ENCODE measurements at regions not wholly inside any gene's neighbourhood (a gene's known extent, or its start where the extent isn't known, plus 50 kb on each side); places are given as distances from the start of the nearest gene placed in this dataset.

GRCh38 chr7:119065966-119066365 is 841.5 kb downstream of the ANKRD7 start:
- ChIA-PET CTCF (no interaction called here), POLR2A (no interaction called here)
- H3K4me3 ChIP-seq: no peak overlapping the region
- no peak for TF ChIP-seq ELK1 (IDR thresholded peaks at IDR 0.05; ENCODE audit: low read depth, low read length)
- TF ChIP-seq KDM1A (IDR thresholded peaks at IDR 0.05; ENCODE audit: low read depth): no peak
- TF ChIP-seq, protein P1, sequence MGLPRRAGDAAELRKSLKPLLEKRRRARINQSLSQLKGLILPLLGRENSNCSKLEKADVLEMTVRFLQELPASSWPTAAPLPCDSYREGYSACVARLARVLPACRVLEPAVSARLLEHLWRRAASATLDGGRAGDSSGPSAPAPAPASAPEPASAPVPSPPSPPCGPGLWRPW (IDR thresholded peaks at IDR 0.05): no peak
- TF ChIP-seq, protein P2, sequence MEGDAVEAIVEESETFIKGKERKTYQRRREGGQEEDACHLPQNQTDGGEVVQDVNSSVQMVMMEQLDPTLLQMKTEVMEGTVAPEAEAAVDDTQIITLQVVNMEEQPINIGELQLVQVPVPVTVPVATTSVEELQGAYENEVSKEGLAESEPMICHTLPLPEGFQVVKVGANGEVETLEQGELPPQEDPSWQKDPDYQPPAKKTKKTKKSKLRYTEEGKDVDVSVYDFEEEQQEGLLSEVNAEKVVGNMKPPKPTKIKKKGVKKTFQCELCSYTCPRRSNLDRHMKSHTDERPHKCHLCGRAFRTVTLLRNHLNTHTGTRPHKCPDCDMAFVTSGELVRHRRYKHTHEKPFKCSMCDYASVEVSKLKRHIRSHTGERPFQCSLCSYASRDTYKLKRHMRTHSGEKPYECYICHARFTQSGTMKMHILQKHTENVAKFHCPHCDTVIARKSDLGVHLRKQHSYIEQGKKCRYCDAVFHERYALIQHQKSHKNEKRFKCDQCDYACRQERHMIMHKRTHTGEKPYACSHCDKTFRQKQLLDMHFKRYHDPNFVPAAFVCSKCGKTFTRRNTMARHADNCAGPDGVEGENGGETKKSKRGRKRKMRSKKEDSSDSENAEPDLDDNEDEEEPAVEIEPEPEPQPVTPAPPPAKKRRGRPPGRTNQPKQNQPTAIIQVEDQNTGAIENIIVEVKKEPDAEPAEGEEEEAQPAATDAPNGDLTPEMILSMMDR (IDR thresholded peaks at IDR 0.05): no peak
- H3K27ac ChIP-seq: no peak overlapping the region
- DNase-seq (ENCODE audit: low read depth in 1 of 2, low spot score in 1 of 2): no peak
- 42% methylated on average over 4 of the region's 4 CpGs for WGBS (ENCODE audit: missing lambda C conversion rate)
- no peak overlapping the region for H3K4me2 ChIP-seq
- no peaks in the 10 kb centered on the region for H3K9me3 ChIP-seq
- ATAC-seq: no peak
- no peaks in the 10 kb centered on the region for H3K4me1 ChIP-seq
- no peak for FAIRE-seq

DNA sequence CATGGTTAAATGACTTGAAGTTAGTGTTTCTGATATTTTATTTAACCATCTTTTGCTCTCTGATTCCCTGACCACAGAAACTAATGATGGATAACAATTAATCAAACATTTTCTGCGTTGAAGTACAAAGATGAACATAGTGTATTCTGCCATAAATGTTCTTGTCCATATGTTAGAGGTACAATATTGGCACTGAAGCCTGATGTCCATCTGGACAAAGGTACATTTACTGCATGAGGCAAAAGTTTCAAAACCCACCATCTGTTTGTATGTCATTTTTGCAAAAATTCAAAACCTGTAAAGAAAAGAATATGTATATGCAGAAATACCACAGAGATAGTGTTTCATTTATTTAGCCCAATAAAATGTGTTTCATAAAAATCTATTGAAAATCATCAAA is 861.5 kb downstream of the ANKRD7 start:
- no peaks in the 10 kb centered on the region for H3K4me1 ChIP-seq
- 15% methylated on average over 1 of the region's 1 CpG for WGBS (ENCODE audit: missing lambda C conversion rate)
- no peak for TF ChIP-seq BHLHE40 (IDR thresholded peaks at IDR 0.05; ENCODE audit: low read depth, low read length)
- no peak for TF ChIP-seq MAZ (IDR thresholded peaks at IDR 0.05; ENCODE audit: borderline replicate concordance, low read depth, low read length)
- TF ChIP-seq SMC3 (IDR thresholded peaks at IDR 0.05): no peak
- no peak for TF ChIP-seq JUN (IDR thresholded peaks at IDR 0.05)
- TF ChIP-seq CEBPB (IDR thresholded peaks at IDR 0.05): no peak
- no peak for TF ChIP-seq RARB (CRISPR knock-in tag; IDR thresholded peaks at IDR 0.05)
- TF ChIP-seq HEYL (CRISPR knock-in tag; IDR thresholded peaks at IDR 0.05): no peak
- TF ChIP-seq KDM1A (IDR thresholded peaks at IDR 0.05; ENCODE audit: low read depth): no peak
- TF ChIP-seq EHMT2 (IDR thresholded peaks at IDR 0.05; ENCODE audit: low read depth): no peak
- TF ChIP-seq ATOH8 (CRISPR knock-in tag; IDR thresholded peaks at IDR 0.05; ENCODE audit: low read depth): no peak
- no peak for TF ChIP-seq EP300 (IDR thresholded peaks at IDR 0.05)
- no peak for TF ChIP-seq RCOR1 (IDR thresholded peaks at IDR 0.05; ENCODE audit: low read depth, low read length)
- no peak for TF ChIP-seq RNF2 (IDR thresholded peaks at IDR 0.05; ENCODE audit: borderline replicate concordance, low read depth)
- TF ChIP-seq ESRRA (IDR thresholded peaks at IDR 0.05; ENCODE audit: borderline replicate concordance, low read length): no peak
- no peak for TF ChIP-seq SREBF2 (IDR thresholded peaks at IDR 0.05)
- no peak for TF ChIP-seq EHF (CRISPR knock-in tag; IDR thresholded peaks at IDR 0.05)
- TF ChIP-seq CHD4 (IDR thresholded peaks at IDR 0.05; ENCODE audit: borderline replicate concordance): no peak
- TF ChIP-seq PHF8 (IDR thresholded peaks at IDR 0.05; ENCODE audit: borderline replicate concordance, low read depth): no peak
- TF ChIP-seq HOXB5 (CRISPR knock-in tag; IDR thresholded peaks at IDR 0.05): no peak
- TF ChIP-seq MYC (IDR thresholded peaks at IDR 0.05; ENCODE audit: borderline replicate concordance, low read length): no peak
- FAIRE-seq (no peak), ATAC-seq (no peak), DNase-seq (ENCODE audit: low read depth in 1 of 2, low spot score in 1 of 2) (no peak)
- ChIA-PET POLR2A (no interaction called here), CTCF (no interaction called here)
- no peak overlapping the region for H3K4me2 ChIP-seq
- no peaks in the 10 kb centered on the region for H3K9me3 ChIP-seq
- H3K27ac ChIP-seq: no peak overlapping the region
- H3K4me3 ChIP-seq: no peak overlapping the region
